ENCODE measurements at regions not wholly inside any gene's neighbourhood (a gene's known extent, or its start where the extent isn't known, plus 50 kb on each side); places are given as distances from the start of the nearest gene placed in this dataset.

DNA sequence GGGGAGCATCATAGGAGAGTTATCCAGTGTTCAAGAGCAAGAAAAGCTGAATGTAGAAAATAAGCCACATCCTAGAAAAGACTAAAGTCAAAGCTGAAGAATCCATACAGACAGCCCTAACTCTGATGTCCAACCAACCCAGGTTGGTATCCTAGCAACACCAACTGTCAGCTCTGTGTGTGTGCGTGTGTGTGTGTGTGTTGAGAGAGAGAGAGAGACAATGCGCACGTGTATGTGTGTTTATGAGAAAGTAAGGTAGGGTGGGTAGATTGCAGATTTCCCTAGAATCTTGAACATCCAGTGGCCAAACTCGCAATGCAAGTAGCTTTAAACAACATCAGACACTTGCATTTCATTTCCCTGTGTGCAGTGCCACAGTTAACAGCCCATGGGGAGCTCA is 274.9 kb downstream of the FAM181B start:
- no peak for DNase-seq (ENCODE audit: low read depth)
- no peak overlapping the region for H3K4me3 ChIP-seq (ENCODE audit: low read length)
- no peak for TF ChIP-seq CTCF (conservative IDR thresholded peaks at IDR 0.05; ENCODE audit: low read length)

DNA sequence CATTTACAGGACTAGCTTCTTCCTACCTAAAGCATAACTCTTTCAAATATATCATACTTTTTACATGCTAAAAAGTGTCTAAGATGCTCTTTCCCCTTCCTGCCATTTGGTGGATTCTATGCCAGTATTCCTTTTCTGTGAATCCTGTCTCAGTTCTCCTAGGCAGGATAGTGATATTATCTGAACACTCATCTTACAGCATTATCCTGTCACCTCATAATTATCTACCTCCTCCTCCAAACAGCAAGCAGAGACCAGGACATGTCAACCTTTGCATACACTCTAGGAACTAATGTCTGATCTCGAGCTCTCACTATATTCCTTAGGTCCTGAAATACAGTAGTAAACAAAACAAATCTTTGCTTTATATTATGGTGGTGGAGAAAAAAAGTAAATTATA is 275.5 kb downstream of the FAM181B start:
- H3K4me3 ChIP-seq (ENCODE audit: low read length) = no peak overlapping the region
- no peak for DNase-seq (ENCODE audit: low read depth)
- no peak for TF ChIP-seq CTCF (conservative IDR thresholded peaks at IDR 0.05; ENCODE audit: low read length)

DNA sequence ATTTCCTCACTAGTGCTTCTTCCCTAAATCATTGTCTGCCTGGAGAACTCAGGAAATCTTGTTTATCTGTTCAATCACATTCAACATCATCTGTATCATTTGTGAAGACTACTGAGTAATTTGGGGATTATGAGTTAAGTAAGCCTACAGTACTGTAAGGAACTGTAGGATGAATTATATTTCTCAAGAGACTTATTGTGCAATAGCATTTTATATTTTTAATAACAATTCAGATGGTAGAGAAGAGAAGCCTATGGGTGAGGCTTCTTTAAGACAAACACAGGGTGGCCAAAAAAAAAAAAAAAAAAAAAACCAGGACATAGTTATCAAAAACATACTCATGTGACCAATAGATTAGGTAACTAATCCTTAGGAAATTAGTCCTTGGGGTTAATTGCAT is 282.7 kb downstream of the FAM181B start:
- no peak for TF ChIP-seq CTCF (conservative IDR thresholded peaks at IDR 0.05; ENCODE audit: low read length)
- no peak for DNase-seq (ENCODE audit: low read depth)
- H3K4me3 ChIP-seq (ENCODE audit: low read length) = no peak overlapping the region

GRCh38 chr11:82406611-82407010 is 327.1 kb downstream of the FAM181B start:
- no peak for TF ChIP-seq CTCF (conservative IDR thresholded peaks at IDR 0.05; ENCODE audit: low read length)
- no peak for DNase-seq (ENCODE audit: low read depth)
- H3K4me3 ChIP-seq (ENCODE audit: low read length) = no peak overlapping the region

DNA sequence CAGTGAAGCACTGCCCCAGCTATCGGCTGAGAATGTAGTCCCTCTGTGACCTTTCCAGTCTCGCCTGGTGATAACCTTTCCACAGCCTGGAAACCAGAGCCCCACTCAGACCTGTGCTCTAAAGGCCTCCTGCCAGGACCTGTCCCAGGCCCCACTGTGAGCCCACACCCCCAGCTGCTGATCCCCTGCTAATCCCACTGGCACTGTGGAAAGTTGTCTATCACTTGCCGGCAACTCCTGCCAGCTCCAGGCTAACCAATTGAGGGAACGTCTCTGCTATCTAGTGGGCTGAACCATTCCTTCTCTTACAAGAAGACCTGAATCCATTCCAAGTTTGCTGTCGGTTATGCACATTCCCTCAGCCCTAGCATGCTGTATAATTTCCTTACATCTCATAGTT is 328.2 kb downstream of the FAM181B start:
- DNase-seq (ENCODE audit: low read depth) = no peak
- no peak for TF ChIP-seq CTCF (conservative IDR thresholded peaks at IDR 0.05; ENCODE audit: low read length)
- no peak overlapping the region for H3K4me3 ChIP-seq (ENCODE audit: low read length)

DNA sequence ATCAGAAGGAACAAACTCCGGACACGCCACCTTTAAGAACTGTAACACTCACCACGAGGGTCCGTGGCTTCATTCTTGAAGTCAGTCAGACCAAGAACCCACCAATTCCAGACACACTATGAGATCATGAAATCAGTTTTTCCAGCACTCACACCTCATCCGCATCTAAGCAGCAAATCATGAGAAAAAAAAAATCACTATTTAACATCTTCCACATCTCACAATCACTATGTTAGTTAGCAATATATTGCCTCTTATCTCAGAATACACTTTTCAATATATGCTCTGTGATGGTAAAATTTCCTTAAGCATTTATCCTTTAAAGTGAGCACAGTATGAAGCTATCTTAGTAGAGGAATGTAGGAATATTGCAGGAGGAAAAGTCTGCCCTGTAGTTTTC is 328.7 kb downstream of the FAM181B start:
- TF ChIP-seq CTCF (conservative IDR thresholded peaks at IDR 0.05; ENCODE audit: low read length) = no peak
- DNase-seq (ENCODE audit: low read depth) = no peak
- no peak overlapping the region for H3K4me3 ChIP-seq (ENCODE audit: low read length)

GRCh38 chr11:82403640-82404305 is 329.9 kb downstream of the FAM181B start:
- H3K4me3 ChIP-seq (ENCODE audit: low read length) = no peak overlapping the region
- no peak for DNase-seq (ENCODE audit: low read depth)
- TF ChIP-seq CTCF (conservative IDR thresholded peaks at IDR 0.05; ENCODE audit: low read length) = no peak
